Activated B cell treated with CpG ODN at 0.5 μM for 24 hours (primary cell): ENCODE measurements at regions not wholly inside any gene's neighbourhood (a gene's known extent, or its start where the extent isn't known, plus 50 kb on each side); places are given as distances from the start of the nearest gene placed in this dataset.

Experiments used
- ATAC-seq: fragments of 200-7000 bp; cut with Tn5 transposase; one replicate; pipeline ENCODE4 v1.10.0; 2021; ENCODE audit warnings: low read depth, mild to moderate bottlenecking, moderate library complexity
- CTCF ChIA-PET: fragments of 350-600 bp; sonication (Branson Sonifier 250); formaldehyde crosslinking; loops from one replicate; lab custom pipeline; 2021; ENCODE audit warnings: antibody characterized with exemption; lab: Charles Lee
- POLR2A ChIA-PET: fragments of 350-600 bp; sonication (Branson Sonifier 250); formaldehyde crosslinking; loops from one replicate; lab custom pipeline; 2021; ENCODE audit warnings: antibody characterized with exemption; lab: Charles Lee
- DNase-seq: peaks from one replicate; pipeline ENCODE4 v3.0.0; 2022
- H3K27ac Mint-ChIP-seq: one replicate; pipeline ENCODE4 v1.8.0; 2020; ENCODE audit warnings: mixed read lengths
- H3K27me3 Mint-ChIP-seq: one replicate; pipeline ENCODE4 v1.8.0; 2021; ENCODE audit warnings: mixed read lengths
- H3K36me3 Mint-ChIP-seq: one replicate; pipeline ENCODE4 v1.8.0; 2021; ENCODE audit warnings: low read depth, mixed read lengths
- H3K4me1 Mint-ChIP-seq: one replicate; pipeline ENCODE4 v1.8.0; 2021; ENCODE audit warnings: mixed read lengths
- H3K4me3 Mint-ChIP-seq: one replicate; pipeline ENCODE4 v1.8.0; 2020; ENCODE audit warnings: mild to moderate bottlenecking, mixed read lengths
- H3K9me3 Mint-ChIP-seq: one replicate; pipeline ENCODE4 v1.8.0; 2020; ENCODE audit warnings: mixed read lengths
- CTCF ChIP-seq: fragments of 200-600 bp; IDR thresholded peaks from one replicate; pipeline ENCODE4 v1.8.0; 2022; ENCODE audit warnings: antibody characterized with exemption, mild to moderate bottlenecking
- intact Hi-C: fragments of 100-400 bp; cut with micrococcal nuclease; formaldehyde crosslinking; loops from one replicate; pipeline ENCODE4 v1.15.1; 2024

- no peak for ATAC-seq
- H3K27ac Mint-ChIP-seq = no peak overlapping the region
- TF ChIP-seq CTCF = no peak
- POLR2A ChIA-PET = no interaction called here
- H3K36me3 Mint-ChIP-seq = no peaks in the 10 kb centered on the region
- CTCF ChIA-PET = no interaction called here
- no peak overlapping the region for H3K4me3 Mint-ChIP-seq
- no peaks in the 10 kb centered on the region for H3K27me3 Mint-ChIP-seq
- no peak for DNase-seq
- no peaks in the 10 kb centered on the region for H3K4me1 Mint-ChIP-seq
- H3K9me3 Mint-ChIP-seq = peaks cover 3% of the 10 kb centered on the region
- intact Hi-C loops = no loop called here
Observed at GRCh38 chr2:49369650-49370049, 215.3 kb upstream of the FSHR start.

- no peak for TF ChIP-seq CTCF
- DNase-seq (no peak), ATAC-seq (no peak)
- no peak overlapping the region for H3K27ac Mint-ChIP-seq
- no peak overlapping the region for H3K4me3 Mint-ChIP-seq
- intact Hi-C loops = no loop called here
- ChIA-PET POLR2A (no interaction called here), CTCF (no interaction called here)
- H3K4me1 Mint-ChIP-seq = no peaks in the 10 kb centered on the region
- H3K27me3 Mint-ChIP-seq = no peaks in the 10 kb centered on the region
- H3K9me3 Mint-ChIP-seq = peaks cover 3% of the 10 kb centered on the region
- no peaks in the 10 kb centered on the region for H3K36me3 Mint-ChIP-seq
Observed at GRCh38 chr2:49369101-49369500, 214.8 kb upstream of the FSHR start.

- no peak for TF ChIP-seq CTCF
- H3K9me3 Mint-ChIP-seq = peaks cover 3% of the 10 kb centered on the region
- CTCF ChIA-PET = no interaction called here
- no peak overlapping the region for H3K4me3 Mint-ChIP-seq
- DNase-seq (no peak), ATAC-seq (no peak)
- intact Hi-C loops = no loop called here
- H3K27ac Mint-ChIP-seq = no peak overlapping the region
- no peaks in the 10 kb centered on the region for H3K4me1 Mint-ChIP-seq
- POLR2A ChIA-PET = no interaction called here
- no peaks in the 10 kb centered on the region for H3K27me3 Mint-ChIP-seq
- no peaks in the 10 kb centered on the region for H3K36me3 Mint-ChIP-seq
Observed at GRCh38 chr2:49367003-49367402, 212.7 kb upstream of the FSHR start.

- ATAC-seq (no peak), DNase-seq (no peak)
- Mint-ChIP-seq H3K4me1 (no peaks in the 10 kb centered on the region), H3K36me3 (no peaks in the 10 kb centered on the region), H3K27ac (no peak overlapping the region), H3K27me3 (no peaks in the 10 kb centered on the region), H3K4me3 (no peak overlapping the region), H3K9me3 (no peaks in the 10 kb centered on the region)
- intact Hi-C loops = no loop called here
- ChIA-PET CTCF (no interaction called here), POLR2A (no interaction called here)
- TF ChIP-seq CTCF = no peak
Observed at GRCh38 chr2:49360407-49360767, 206.1 kb upstream of the FSHR start.

- no peaks in the 10 kb centered on the region for H3K36me3 Mint-ChIP-seq
- H3K4me3 Mint-ChIP-seq = no peak overlapping the region
- DNase-seq (no peak), ATAC-seq (no peak)
- CTCF ChIA-PET = no interaction called here
- H3K4me1 Mint-ChIP-seq = no peaks in the 10 kb centered on the region
- intact Hi-C loops = no loop called here
- H3K27ac Mint-ChIP-seq = no peak overlapping the region
- H3K9me3 Mint-ChIP-seq = no peaks in the 10 kb centered on the region
- no peak for TF ChIP-seq CTCF
- POLR2A ChIA-PET = no interaction called here
- H3K27me3 Mint-ChIP-seq = no peaks in the 10 kb centered on the region
Observed at GRCh38 chr2:49359721-49360406, 205.5 kb upstream of the FSHR start.
